CD4-positive, CD25-positive, alpha-beta regulatory T cell (primary cell): ENCODE measurements at regions not wholly inside any gene's neighbourhood (a gene's known extent, or its start where the extent isn't known, plus 50 kb on each side); places are given as distances from the start of the nearest gene placed in this dataset.

Experiments used
- ATAC-seq, 2 donors: fragments of 150-1000 bp; cut with Tn5 transposase; one replicate each; pipeline ENCODE4 v1.10.0; 2021; ENCODE audit warnings: low read depth in 2 of 2, moderate number of reproducible peaks in 2 of 2, moderate library complexity in 1 of 2
- DNase-seq, 3 donors: peaks; one replicate each; pipeline versions ENCODE4 v3.0.0 to v3.0.0-alpha.2; 2012 to 2022; ENCODE audit warnings: mixed read lengths in 1 of 3
- H3K27ac ChIP-seq: one replicate; pipeline ENCODE4 v1.7.0; 2013; ENCODE audit warnings: mild to moderate bottlenecking, low read length; ENCODE audit not compliant: insufficient read depth, poor library complexity, severe bottlenecking
- H3K27me3 ChIP-seq: one replicate; pipeline ENCODE4 v1.7.0; 2013; ENCODE audit warnings: low read length; ENCODE audit not compliant: control insufficient read depth, insufficient read depth
- H3K36me3 ChIP-seq: one replicate; pipeline ENCODE4 v1.7.0; 2013; ENCODE audit warnings: mild to moderate bottlenecking, low read length, moderate library complexity; ENCODE audit not compliant: control insufficient read depth, insufficient read depth
- H3K4me1 ChIP-seq: 2 replicates; pipeline ENCODE4 v1.7.0; 2013; ENCODE audit warnings: mild to moderate bottlenecking, low read length; ENCODE audit not compliant: insufficient read depth, control insufficient read depth, poor library complexity, severe bottlenecking
- H3K4me3 ChIP-seq: one replicate; pipeline ENCODE4 v1.7.0; 2013; ENCODE audit warnings: low read depth, mild to moderate bottlenecking, low read length, moderate library complexity
- H3K9me3 ChIP-seq, 2 experiments: 1 replicate in 1 of 2; 2 replicates in 1 of 2; pipeline ENCODE4 v1.7.0; 2013; ENCODE audit warnings: low read length in 2 of 2, mild to moderate bottlenecking in 1 of 2, moderate library complexity in 1 of 2; ENCODE audit not compliant: control insufficient read depth in 2 of 2
- H3K27ac Mint-ChIP-seq, 3 donors: one replicate each; pipeline ENCODE4 v1.8.0; 2020 to 2022; ENCODE audit warnings: mild to moderate bottlenecking in 3 of 3, mixed read lengths in 3 of 3, moderate library complexity in 2 of 3
- H3K27me3 Mint-ChIP-seq: one replicate; pipeline ENCODE4 v1.8.0; 2022; ENCODE audit warnings: mild to moderate bottlenecking, mixed read lengths
- H3K36me3 Mint-ChIP-seq: one replicate; pipeline ENCODE4 v1.8.0; 2020; ENCODE audit warnings: mixed read lengths
- H3K4me1 Mint-ChIP-seq, 4 donors: one replicate each; pipeline ENCODE4 v1.8.0; 2020 to 2022; ENCODE audit warnings: mixed read lengths in 4 of 4, mild to moderate bottlenecking in 1 of 4
- H3K4me3 Mint-ChIP-seq, 4 donors: one replicate each; pipeline ENCODE4 v1.8.0; 2020 to 2022; ENCODE audit warnings: mild to moderate bottlenecking in 4 of 4, mixed read lengths in 4 of 4, moderate library complexity in 3 of 4
- H3K9me3 Mint-ChIP-seq, 7 donors: one replicate each; pipeline ENCODE4 v1.8.0; 2020 to 2022; ENCODE audit warnings: mixed read lengths in 7 of 7, mild to moderate bottlenecking in 3 of 7, moderate library complexity in 2 of 7

DNA sequence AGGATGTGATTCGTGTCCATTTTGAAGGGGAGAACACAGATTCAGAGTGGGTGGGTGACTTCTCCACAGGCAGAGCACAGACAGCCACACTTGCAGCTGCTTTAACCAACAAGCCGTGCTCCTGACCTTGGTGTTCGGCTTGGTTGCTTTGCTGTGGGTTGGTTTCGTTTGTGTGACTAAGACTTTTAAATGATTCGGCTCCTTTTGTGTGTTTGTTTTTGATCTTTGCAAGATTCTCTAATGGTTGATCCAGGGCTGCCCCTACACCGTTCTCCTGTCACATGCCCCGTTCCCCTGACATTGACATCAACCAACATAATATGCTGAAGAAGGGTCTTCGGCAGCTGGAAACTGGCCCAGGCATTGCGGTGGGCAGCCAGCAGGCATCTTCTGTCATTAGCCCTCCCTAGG, 95.9 kb upstream of the MBOAT2 start:
- Histone ChIP-seq H3K27me3 (no peaks in the 10 kb centered on the region), H3K4me1 (no peaks in the 10 kb centered on the region), H3K36me3 (no peaks in the 10 kb centered on the region), H3K9me3 (no peaks in the 10 kb centered on the region), H3K4me3 (no peak overlapping the region), H3K27ac (no peak overlapping the region)
- DNase-seq: peak in 1 of 3 donors; percentile 4
- no peak for ATAC-seq
- Mint-ChIP-seq H3K4me3 (no peak overlapping the region), H3K36me3 (no peaks in the 10 kb centered on the region), H3K4me1 (peaks cover 0 to 3% (median 2%) of the 10 kb centered on the region in 4 donors), H3K27ac (no peak overlapping the region), H3K27me3 (peaks cover 10% of the 10 kb centered on the region), H3K9me3 (peaks cover 0 to 1% (median 0%) of the 10 kb centered on the region in 7 donors)

- Mint-ChIP-seq H3K36me3 (no peaks in the 10 kb centered on the region), H3K9me3 (peaks cover 0 to 1% (median 0%) of the 10 kb centered on the region in 7 donors), H3K4me1 (peaks cover 0 to 3% (median 2%) of the 10 kb centered on the region in 4 donors), H3K4me3 (no peak overlapping the region), H3K27ac (no peak overlapping the region), H3K27me3 (peaks cover 18% of the 10 kb centered on the region)
- Histone ChIP-seq H3K4me3 (no peak overlapping the region), H3K36me3 (no peaks in the 10 kb centered on the region), H3K9me3 (no peaks in the 10 kb centered on the region), H3K27me3 (no peaks in the 10 kb centered on the region), H3K4me1 (no peaks in the 10 kb centered on the region), H3K27ac (no peak overlapping the region)
- DNase-seq (no peak), ATAC-seq (no peak)
Measured at GRCh38 chr2:9097892-9098291, 94.4 kb upstream of the MBOAT2 start.

GRCh38 chr2:9097239-9097638, 93.8 kb upstream of the MBOAT2 start:
- ATAC-seq (no peak), DNase-seq (no peak)
- Mint-ChIP-seq H3K36me3 (no peaks in the 10 kb centered on the region), H3K9me3 (peaks cover 0 to 1% (median 0%) of the 10 kb centered on the region in 7 donors), H3K27ac (no peak overlapping the region), H3K4me1 (peaks cover 0 to 3% (median 2%) of the 10 kb centered on the region in 4 donors), H3K27me3 (peaks cover 18% of the 10 kb centered on the region), H3K4me3 (no peak overlapping the region)
- Histone ChIP-seq H3K36me3 (no peaks in the 10 kb centered on the region), H3K4me3 (no peak overlapping the region), H3K4me1 (no peaks in the 10 kb centered on the region), H3K27ac (no peak overlapping the region), H3K9me3 (no peaks in the 10 kb centered on the region), H3K27me3 (no peaks in the 10 kb centered on the region)

DNA sequence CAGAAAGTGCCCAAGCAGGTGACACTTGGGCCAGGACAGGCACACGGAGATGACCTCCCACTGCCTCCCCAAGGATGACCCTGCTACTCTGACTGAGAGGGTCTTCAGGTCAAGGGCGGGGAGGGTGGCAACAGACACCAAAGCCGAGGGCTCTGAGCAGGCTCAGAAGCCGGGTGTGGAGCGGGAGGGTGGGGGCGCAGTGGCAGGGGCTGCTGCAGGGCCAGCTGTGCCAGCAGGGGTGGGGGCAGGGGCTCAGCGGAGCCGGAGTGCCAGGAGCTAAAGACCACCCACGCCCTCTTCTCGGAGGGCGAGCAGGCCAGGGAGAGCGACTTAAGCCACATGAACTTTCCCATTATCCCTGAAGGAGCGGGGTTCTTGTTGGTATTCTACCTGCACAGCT, 93.3 kb upstream of the MBOAT2 start:
- Mint-ChIP-seq H3K27ac (no peak overlapping the region), H3K27me3 (peaks cover 18% of the 10 kb centered on the region), H3K36me3 (no peaks in the 10 kb centered on the region), H3K9me3 (peaks cover 0 to 1% (median 0%) of the 10 kb centered on the region in 7 donors), H3K4me1 (peaks cover 0 to 3% (median 2%) of the 10 kb centered on the region in 4 donors), H3K4me3 (no peak overlapping the region)
- ATAC-seq (no peak), DNase-seq (no peak)
- Histone ChIP-seq H3K27ac (no peak overlapping the region), H3K4me3 (no peak overlapping the region), H3K36me3 (no peaks in the 10 kb centered on the region), H3K9me3 (no peaks in the 10 kb centered on the region), H3K27me3 (no peaks in the 10 kb centered on the region), H3K4me1 (no peaks in the 10 kb centered on the region)

DNA sequence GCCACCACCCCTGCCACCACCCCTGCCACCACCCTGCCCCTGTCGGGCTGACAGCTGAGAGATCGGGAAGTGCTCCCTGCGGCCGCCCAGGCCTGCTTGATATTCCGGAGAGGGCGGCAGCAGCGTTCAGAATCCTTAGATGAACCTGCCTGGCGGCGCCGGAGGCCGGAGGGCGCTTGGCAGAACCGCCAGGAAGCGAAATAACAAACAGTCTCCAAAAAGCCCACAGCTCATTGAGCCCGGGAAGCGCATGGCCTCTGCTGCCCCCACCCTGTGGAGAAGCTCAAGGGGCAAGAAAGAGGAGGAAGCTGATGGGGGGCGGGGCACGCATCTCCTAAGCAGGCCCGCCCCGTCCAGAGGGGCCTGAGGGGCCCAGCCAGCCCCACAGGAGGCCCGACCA, 92.2 kb upstream of the MBOAT2 start:
- H3K36me3 Mint-ChIP-seq: no peaks in the 10 kb centered on the region
- H3K4me1 Mint-ChIP-seq: peaks cover 0 to 3% (median 2%) of the 10 kb centered on the region in 4 donors
- H3K27me3 Mint-ChIP-seq: peaks cover 18% of the 10 kb centered on the region
- Histone ChIP-seq H3K4me1 (no peaks in the 10 kb centered on the region), H3K4me3 (no peak overlapping the region), H3K27me3 (no peaks in the 10 kb centered on the region), H3K9me3 (no peaks in the 10 kb centered on the region), H3K36me3 (no peaks in the 10 kb centered on the region), H3K27ac (no peak overlapping the region)
- ATAC-seq: no peak
- no peak overlapping the region for H3K4me3 Mint-ChIP-seq
- DNase-seq: no peak
- no peaks in the 10 kb centered on the region for H3K9me3 Mint-ChIP-seq
- no peak overlapping the region for H3K27ac Mint-ChIP-seq

DNA sequence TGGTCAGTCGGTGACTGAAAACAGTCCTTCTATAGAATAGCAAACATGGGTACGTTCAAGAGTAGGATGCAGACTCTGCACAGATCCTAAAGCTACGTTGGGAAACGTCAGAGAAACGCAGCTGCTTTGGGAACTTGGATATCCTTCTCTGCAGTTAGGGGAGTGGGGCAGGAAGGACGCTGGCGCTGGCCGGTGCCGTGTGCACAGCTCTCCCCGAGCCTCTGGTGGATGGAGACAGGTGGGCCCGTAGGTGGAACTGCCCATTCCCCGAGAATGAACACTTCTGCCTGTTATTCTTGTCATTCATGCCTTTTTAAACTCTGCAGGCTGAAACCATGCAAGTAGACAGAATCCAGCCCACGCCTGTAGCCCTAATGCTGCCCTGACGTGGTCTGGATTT, 91.7 kb upstream of the MBOAT2 start:
- no peak for ATAC-seq
- no peaks in the 10 kb centered on the region for H3K36me3 Mint-ChIP-seq
- Histone ChIP-seq H3K27me3 (no peaks in the 10 kb centered on the region), H3K36me3 (no peaks in the 10 kb centered on the region), H3K4me1 (no peaks in the 10 kb centered on the region), H3K9me3 (no peaks in the 10 kb centered on the region), H3K27ac (no peak overlapping the region), H3K4me3 (no peak overlapping the region)
- peaks cover 18% of the 10 kb centered on the region for H3K27me3 Mint-ChIP-seq
- no peak overlapping the region for H3K4me3 Mint-ChIP-seq
- DNase-seq: no peak
- no peak overlapping the region for H3K27ac Mint-ChIP-seq
- H3K9me3 Mint-ChIP-seq: no peaks in the 10 kb centered on the region
- H3K4me1 Mint-ChIP-seq: peaks cover 0 to 3% (median 2%) of the 10 kb centered on the region in 4 donors

- Histone ChIP-seq H3K36me3 (no peaks in the 10 kb centered on the region), H3K4me3 (no peak overlapping the region), H3K27me3 (no peaks in the 10 kb centered on the region), H3K9me3 (no peaks in the 10 kb centered on the region), H3K4me1 (no peaks in the 10 kb centered on the region), H3K27ac (no peak overlapping the region)
- no peak overlapping the region for H3K27ac Mint-ChIP-seq
- H3K4me1 Mint-ChIP-seq: peaks cover 0 to 3% (median 1%) of the 10 kb centered on the region in 4 donors
- no peak overlapping the region for H3K4me3 Mint-ChIP-seq
- DNase-seq (no peak), ATAC-seq (no peak)
- H3K27me3 Mint-ChIP-seq: peaks cover 22% of the 10 kb centered on the region
- H3K36me3 Mint-ChIP-seq: no peaks in the 10 kb centered on the region
- no peaks in the 10 kb centered on the region for H3K9me3 Mint-ChIP-seq
Measured at GRCh38 chr2:9094117-9094516, 90.6 kb upstream of the MBOAT2 start.

DNA sequence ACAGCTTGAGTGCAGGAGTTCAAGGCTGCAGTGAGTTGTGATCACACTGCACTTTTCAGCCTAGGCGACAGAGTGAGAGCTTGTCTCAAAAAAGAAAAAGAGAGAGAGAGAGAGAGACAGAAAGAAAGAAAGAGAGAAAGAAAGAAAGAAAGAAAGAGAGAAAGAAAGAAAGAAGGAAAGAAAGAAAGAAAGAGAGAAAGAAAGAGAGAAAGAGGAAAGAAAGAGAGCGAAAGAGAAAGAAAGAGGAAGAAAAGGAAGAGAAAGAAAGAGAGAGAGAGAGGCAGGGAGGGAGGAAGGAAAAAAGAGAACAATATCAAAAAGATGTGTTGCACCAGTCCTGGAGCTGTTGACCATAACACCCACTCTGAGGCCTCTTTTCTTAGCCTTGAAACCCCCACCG, 89.8 kb upstream of the MBOAT2 start:
- no peaks in the 10 kb centered on the region for H3K4me1 Mint-ChIP-seq
- no peaks in the 10 kb centered on the region for H3K27me3 ChIP-seq
- H3K27ac Mint-ChIP-seq: no peak overlapping the region
- H3K4me3 Mint-ChIP-seq: no peak overlapping the region
- ATAC-seq: no peak
- peaks cover 23% of the 10 kb centered on the region for H3K27me3 Mint-ChIP-seq
- H3K4me3 ChIP-seq: no peak overlapping the region
- H3K4me1 ChIP-seq: no peaks in the 10 kb centered on the region
- H3K9me3 ChIP-seq: no peaks in the 10 kb centered on the region
- H3K27ac ChIP-seq: no peak overlapping the region
- H3K9me3 Mint-ChIP-seq: no peaks in the 10 kb centered on the region
- no peak for DNase-seq
- no peaks in the 10 kb centered on the region for H3K36me3 ChIP-seq
- no peaks in the 10 kb centered on the region for H3K36me3 Mint-ChIP-seq
